Spleen (tissue), 7 donors: ENCODE measurements at regions not wholly inside any gene's neighbourhood (a gene's known extent, or its start where the extent isn't known, plus 50 kb on each side); places are given as distances from the start of the nearest gene placed in this dataset.

Source experiments
- POLR2AphosphoS5 ChIP-seq, 3 donors: sonication (generic); formaldehyde crosslinking; IDR thresholded peaks; one replicate each; pipeline ENCODE4 v1.5.1; 2017; ENCODE audit warnings: antibody characterized with exemption in 3 of 3
- TF ChIP-seq, protein P1 (sequence below), 11 experiments: fragments of 200-600 bp in 7 of 11; fragments of 450-650 bp in 4 of 11; sonication (generic) in 4 of 11; IDR thresholded peaks in 8 of 11; conservative IDR thresholded peaks in 3 of 11; 1 replicate in 7 of 11; 2 replicates in 4 of 11; pipeline versions ENCODE4 v1.4.0 to v1.8.0; 2016 to 2021; ENCODE audit warnings: antibody characterized with exemption in 11 of 11, inconsistent platforms in 4 of 11, mild to moderate bottlenecking in 1 of 11
- donor health status: DM: no; HTN: no; CAD: no; lungs with moderate emphysema.
- donor health status: DM: no; HTN: no; CAD: no.
- donor health status: DM: no; HTN: no; CAD: no.

DNA sequence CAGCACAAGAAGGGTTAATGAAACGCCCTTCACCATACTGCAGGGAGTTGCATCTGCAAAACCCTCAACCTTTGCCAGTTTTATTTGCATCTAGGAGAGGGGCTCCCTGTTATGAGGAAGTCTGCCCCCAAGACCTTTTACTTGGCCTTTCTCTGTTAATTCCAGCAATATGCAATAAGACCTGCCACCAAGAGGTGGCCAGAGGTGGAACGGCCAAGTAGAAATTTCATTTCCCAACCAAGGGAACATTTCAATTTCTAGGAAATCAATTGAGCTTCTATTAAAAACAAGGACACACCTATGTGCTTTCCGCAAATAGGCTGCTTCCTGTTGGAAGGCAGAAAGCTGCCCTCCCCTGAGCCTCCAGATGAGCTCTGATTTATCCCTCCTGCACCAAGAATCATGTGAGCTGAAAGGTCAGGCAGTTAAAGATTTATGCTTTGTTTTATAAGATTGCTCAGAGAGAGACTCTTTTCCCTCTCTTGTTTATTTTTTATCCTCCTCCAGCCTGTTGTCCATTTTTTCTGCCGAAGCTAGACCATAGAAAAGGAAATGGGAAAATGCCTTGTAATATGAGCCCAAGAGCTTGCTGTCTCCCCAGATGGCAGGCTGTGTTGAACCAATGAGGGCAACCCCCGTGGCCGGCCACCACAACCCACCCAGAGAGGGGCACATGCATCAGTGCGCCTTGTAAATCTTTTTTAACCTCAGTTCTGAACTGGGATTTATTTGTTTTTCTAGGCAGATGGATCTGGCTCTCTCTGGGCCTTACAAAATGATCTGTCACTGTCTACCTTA is 572.8 kb downstream of the TLE1 start:
- TF ChIP-seq, protein P1, sequence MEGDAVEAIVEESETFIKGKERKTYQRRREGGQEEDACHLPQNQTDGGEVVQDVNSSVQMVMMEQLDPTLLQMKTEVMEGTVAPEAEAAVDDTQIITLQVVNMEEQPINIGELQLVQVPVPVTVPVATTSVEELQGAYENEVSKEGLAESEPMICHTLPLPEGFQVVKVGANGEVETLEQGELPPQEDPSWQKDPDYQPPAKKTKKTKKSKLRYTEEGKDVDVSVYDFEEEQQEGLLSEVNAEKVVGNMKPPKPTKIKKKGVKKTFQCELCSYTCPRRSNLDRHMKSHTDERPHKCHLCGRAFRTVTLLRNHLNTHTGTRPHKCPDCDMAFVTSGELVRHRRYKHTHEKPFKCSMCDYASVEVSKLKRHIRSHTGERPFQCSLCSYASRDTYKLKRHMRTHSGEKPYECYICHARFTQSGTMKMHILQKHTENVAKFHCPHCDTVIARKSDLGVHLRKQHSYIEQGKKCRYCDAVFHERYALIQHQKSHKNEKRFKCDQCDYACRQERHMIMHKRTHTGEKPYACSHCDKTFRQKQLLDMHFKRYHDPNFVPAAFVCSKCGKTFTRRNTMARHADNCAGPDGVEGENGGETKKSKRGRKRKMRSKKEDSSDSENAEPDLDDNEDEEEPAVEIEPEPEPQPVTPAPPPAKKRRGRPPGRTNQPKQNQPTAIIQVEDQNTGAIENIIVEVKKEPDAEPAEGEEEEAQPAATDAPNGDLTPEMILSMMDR (IDR thresholded peaks at IDR 0.05 in 8 of 11, conservative IDR thresholded peaks at IDR 0.05 in 3 of 11) = no peak
- TF ChIP-seq POLR2AphosphoS5 (IDR thresholded peaks at IDR 0.05) = no peak
